NCI-H2196 (cell line): ENCODE measurements at regions not wholly inside any gene's neighbourhood (a gene's known extent, or its start where the extent isn't known, plus 50 kb on each side); places are given as distances from the start of the nearest gene placed in this dataset.

Experiments used
- DNase-seq: peaks from one replicate; lab custom pipeline; 2025; ENCODE audit not compliant: unreplicated experiment; lab: John Stamatoyannopoulos, UW

DNA sequence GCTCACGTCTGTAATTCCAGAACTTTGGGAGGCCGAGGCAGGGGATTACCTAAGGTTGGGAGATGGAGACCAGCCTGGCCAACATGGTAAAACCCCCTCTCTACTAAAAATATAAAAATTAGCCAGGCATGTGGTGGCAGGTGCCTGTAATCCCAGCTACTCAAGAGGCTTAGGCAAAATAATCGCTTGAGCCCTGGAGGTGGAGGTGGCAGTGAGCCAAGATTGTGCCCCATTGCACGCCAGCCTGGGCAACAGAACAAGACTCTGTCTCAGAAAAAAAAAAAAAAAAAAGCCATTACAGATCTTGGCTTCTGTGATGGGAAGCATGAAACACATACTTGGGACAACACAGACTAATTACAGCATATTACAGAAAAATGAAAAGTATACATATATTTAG, 1404.5 kb upstream of the SPRY2 start:
- DNase-seq, result no peak

DNA sequence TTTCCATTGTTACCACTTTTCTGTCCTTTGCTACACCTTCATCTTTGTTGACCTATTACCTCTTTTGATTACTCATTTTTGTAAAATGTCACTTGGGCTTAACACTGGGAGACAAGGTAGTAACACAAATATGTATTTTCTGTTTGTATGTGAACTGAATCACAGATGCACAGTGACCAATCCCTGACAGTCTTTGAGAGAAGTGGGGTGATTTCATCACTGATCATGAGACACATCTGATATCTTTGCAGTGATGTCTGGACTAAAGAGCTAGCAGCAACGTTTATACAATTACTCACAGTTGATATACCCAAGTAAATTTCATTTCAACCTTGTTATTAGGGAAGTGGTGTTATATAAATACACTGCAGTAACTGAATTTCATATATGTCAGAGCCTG, 1397.4 kb upstream of the SPRY2 start:
- no peak for DNase-seq

DNA sequence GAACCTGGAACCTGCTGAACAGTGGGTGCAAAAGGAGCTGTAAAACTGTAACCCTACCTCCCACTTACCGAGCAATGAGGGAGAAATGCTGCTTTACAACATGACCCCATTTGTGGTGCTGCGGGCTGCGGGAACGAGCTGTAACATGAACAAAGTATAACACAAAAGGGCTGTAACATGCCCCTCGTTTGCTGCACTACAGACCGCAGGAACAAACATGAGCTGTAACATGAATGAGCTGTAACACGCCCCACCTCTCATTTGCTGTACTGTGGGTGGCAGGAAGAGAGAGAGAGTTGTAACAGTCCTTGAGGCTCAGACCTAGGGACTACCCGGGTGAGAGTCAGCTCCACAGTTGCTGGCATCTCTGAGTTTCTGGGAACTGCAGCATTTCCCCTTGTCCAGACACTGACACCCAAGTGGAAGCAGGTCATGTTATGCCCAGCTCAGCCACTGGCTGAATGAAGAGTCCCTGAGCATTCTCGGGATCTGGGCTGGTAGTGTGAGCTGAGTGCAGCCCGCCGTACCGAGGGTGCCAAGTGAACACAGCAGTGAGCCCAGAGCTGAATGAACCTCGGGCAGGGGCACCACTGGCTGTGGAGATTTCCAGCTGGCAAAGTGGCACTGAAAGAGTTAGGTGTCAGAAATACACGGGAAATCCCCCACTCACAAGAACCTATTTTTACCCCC, 1385.3 kb upstream of the SPRY2 start:
- no peak for DNase-seq

DNA sequence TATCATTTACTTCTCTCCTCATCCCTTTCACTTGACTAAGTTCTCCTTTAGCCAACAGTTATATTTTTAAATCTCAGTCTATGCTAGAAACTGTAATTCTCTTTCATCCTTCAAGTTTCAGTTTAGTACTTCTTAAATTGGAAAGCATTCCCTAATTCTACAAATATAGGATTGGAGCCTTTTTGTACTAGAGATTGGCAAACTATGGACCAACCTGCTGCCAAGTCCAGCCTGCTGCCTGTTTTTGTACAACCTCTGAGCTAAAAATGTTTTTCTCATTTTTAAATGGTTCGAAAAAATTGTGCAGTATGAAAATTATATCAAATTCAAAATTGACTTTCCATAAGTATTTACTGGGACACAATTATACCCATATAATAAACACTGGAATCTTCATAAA, 1381.5 kb upstream of the SPRY2 start:
- no peak for DNase-seq

DNA sequence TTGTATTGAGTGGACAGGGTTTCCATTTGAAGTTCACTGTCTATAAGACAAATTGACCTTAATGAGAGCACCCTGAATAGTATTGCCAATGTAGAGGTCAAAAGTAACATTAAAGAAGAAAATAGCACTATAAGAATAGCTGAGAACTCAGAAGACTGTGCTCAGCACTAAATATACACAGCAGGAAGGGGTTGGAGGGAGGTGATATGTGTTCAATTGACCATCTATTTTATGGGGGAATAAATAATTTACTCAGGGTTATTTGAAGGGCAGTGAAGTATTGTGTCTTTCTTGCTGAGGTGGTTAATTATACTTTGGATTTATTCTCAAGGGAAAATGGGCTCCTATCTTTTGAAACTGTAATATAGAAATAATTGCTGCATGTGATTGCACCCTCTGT, 1380.5 kb upstream of the SPRY2 start:
- DNase-seq, result no peak

DNA sequence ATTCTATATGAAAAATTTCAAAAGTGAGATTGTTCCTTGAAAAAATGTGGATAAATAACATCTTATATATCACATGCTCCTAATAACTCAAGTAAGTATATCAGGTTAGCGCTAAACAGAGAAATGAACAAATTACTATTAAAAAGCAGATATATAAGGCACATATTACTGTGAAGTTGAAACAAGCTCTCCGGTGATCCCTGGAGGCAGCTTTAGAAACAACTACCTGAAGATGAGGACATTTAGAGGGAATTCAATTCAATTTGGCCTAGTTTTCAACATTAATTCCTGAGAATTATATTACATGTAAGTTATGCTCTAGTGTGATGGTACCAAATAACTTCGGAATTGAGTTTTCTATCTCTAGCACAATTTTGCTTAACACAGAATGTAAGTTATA, 1373.6 kb upstream of the SPRY2 start:
- DNase-seq, result no peak

DNA sequence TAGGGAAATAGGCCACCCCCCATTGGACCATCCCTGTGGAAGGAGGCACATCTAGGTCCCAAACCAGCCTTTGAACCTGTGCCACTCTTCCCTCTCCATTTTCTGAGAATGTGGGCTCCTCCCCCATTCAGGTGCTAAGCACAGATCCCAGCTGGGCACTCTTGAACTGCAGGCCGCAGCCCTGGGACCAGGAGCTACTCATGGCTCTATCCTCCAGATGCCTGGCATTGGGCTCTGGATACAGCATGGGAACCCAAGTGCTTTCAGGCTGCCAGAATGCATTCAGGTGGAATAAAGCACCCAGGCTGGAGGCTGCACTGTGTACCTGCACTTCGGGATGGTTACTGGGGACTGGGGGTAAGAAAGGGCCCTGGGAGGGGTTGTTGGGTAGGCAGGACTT, 1372.3 kb upstream of the SPRY2 start:
- DNase-seq, result no peak

DNA sequence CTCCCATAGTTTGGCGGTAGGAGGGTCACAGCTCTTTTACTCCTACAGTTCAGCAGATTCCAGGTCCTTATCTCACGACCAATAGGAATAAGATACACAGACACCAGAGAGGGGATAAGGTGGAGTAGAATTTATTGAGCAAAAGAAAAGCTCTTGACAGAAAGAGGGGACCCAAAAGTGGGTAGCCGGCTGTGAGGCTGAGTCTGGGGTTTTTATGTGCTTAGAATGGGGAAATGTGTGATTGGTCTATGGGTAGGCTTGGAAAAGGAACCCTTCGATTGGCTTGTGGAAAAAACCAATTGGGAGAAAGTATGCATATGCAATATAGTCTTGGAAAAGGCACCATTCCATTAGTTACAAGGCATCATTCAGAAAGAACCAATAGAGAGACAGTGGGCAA, 1356.9 kb upstream of the SPRY2 start:
- no peak for DNase-seq

DNA sequence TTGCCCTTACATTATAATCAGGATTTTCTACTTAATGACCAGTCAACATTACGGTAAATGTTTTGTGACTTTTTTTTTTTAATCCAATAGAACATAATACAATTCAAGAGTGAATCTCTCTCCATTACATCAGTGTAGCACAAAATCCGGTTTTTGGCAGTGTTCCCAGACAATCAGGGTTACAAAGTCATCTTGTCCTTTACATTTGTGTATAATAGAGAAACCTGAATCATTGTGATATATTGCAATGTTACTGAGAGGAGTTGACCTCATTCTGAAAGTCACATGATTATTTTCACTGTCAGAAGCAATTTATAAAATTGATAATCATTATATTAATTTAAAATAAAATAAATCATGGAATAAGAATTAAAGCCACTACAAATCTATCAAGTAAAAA, 1346.0 kb upstream of the SPRY2 start:
- no peak for DNase-seq

DNA sequence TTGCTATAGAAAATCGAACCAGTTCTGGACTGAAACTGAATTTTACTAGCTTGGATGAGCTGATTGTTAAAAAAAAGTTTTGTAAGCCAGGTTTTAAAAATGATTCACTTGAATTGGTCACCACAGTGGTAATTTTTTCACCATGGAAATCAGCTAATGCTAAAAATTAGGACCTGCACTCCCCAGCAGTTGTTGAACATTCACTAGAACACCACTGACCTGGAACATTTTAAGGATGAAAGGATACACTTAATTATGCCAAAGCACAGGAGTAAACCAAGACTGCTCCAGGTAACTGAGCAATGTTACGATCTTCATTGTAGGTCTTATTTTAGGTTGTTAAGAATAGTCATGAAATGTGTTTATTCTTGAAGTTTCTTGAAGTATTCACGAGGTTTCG, 1342.6 kb upstream of the SPRY2 start:
- DNase-seq, result no peak

DNA sequence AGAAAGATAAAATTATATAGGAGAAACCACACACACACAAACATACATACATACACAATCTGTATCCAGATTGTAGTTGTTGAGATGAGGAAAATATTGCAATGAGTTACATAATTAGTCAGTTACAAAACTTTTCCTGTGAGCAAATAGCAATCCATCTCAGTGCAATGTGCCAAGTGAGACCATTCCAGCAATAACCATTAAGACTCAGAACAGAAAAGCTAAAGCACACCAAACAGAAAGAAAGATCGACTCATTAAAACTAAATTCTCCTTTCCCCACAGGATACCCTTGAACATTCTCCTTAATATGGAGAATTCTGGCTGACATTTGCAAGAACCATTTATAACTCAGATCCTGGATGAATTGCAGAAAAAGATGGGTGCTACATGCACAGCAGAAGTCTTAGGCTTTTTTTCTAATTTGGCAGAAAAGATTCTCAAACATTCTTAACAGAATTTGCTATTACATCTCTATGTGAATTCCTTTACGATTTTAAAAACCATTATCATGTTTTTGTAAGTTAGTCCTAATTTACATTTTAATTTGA, 1341.2 kb upstream of the SPRY2 start:
- no peak for DNase-seq

DNA sequence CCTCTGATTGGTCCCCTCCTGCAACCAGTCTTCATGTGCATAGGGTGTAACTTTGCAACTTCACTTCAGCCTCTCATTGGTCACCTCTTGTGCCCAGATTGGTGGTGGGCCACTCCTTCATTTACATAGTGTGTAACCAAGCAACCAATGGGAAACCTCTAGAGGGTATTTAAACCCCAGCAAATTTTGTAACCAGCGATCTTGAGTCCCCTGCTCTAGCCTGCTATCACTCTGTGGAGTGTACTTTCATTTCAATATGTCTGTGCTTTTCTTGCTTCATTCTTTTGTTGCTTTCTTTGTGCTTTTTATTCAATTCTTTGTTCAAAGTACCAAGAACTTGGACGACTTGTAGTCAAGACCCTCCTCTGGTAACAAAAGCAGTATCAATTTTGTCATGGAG, 1336.9 kb upstream of the SPRY2 start:
- DNase-seq, result no peak

DNA sequence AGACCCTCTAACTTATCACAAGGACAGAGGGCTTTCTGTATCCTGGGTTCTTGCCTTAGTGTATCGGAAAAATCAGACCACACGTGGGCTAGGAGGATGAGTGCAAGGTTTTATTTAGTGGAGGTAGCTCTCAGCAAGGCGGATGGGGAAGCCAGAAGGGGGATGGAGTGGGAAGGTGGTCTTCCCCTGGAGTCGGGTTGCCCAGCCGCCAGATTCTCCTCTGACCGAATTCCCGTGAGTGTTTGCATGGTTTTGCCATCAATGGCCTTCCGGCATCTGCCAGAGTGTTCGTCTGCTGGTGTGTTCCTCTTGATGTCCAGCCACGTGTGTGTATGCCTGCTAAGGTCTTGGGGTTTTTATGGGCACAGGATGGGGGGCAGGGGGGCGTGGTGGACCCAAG, 1335.1 kb upstream of the SPRY2 start:
- no peak for DNase-seq

DNA sequence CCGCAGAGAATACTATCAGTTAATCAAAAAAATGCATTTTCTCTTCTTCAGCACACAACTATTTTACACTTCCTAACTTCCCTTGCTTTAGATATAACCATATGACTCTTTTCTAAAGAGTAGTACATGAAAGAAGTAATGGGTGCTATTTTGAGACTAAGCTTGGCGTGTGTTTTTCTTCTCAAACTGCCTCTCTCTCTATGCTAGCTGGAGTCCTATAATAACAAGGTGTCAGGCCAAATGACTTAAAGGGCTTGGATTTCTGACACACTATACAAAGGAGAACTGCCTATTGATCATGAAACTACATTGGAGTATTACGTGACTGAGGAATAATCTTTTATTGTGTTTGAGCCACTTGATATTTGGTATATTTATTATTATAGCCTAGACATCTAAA, 1330.1 kb upstream of the SPRY2 start:
- no peak for DNase-seq

DNA sequence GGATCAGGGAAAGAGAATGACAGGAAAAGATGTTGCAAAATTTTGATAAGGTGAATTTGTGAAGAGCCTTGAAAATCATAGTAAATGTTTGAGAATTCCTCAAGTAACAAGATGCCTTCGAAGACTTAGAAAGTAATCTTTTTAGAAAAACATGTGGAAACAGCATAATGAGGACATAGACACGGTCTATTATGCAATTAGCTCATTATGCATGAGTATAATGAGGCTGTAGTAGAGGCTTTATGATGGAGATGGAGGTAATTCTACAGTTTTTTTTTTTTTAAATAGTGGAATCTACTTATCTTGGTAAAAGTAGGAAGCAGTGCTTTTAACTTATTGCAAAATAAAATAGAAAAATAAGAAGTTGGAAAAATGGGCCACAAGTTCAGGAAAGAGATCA, 1329.1 kb upstream of the SPRY2 start:
- DNase-seq, result no peak

DNA sequence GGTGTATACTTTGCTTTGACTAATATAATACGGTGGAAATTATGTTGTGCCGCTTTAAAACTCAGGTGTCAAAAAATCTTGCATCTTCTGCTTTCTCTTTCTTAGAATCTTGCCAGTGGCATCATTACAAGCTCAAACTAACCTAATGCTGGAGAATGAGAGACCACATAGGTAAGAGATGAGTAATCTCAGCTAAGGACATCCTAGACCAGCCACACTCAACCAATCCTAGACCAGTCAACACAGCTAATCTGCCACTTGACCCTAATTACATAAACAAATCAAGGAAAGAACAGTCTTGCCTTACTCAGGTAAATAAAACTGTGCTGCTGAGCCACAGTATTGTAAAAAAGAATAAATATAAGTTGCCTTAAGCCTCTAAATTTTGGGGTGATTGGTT, 1323.9 kb upstream of the SPRY2 start:
- no peak for DNase-seq

DNA sequence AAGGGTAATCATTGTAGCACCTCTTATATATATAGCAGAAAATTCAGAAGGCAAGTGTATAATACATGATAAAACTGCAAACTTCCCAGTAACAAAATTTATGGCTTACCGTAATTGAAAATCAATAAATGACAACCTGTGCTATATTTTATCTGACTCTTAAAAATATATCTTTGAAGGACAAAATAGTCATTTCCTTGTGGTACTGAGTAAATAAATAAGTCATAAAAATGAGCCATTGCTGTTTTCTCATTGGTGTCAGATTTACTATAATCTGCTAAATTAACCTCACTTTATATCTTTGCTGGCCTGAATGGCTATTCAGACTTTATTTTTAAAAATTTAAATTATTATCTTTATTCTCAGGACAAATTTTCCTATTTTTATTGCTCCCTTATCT, 1319.1 kb upstream of the SPRY2 start:
- no peak for DNase-seq

DNA sequence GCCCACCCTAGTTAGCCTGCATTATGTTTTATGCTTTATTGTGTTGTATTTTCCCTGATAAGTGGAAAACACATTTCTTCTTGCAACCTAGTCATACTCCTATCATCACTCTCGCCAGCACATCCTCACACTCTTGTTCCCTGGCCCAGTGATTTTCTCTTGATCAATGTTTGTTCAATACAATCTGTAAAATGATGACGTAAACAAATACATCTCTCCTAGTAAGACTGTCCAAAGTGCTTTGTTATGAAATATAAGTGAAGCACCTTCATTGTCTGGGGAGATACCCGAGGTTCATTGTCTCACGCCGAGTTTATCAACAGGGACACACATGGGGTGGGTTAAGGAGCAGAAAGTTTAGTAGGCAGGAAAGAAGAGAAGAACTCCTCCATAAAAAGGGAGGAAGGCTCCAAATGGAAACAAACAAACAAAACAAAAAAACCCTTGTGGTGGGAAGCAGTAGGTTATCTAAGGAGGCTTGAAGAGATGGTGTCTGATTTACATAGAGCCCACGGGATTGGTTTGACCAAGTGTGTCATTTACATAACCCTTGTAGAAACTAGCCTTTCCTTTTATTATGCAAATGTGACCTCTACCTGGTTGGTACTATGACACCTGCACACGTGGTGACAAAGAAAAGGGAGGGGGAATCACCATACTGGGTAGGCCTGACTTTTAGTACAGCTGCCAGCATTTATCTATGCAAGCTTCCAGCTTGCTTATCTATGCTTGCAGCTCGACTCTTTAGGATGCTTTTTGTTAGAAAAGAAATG, 1317.9 kb upstream of the SPRY2 start:
- DNase-seq, result no peak

DNA sequence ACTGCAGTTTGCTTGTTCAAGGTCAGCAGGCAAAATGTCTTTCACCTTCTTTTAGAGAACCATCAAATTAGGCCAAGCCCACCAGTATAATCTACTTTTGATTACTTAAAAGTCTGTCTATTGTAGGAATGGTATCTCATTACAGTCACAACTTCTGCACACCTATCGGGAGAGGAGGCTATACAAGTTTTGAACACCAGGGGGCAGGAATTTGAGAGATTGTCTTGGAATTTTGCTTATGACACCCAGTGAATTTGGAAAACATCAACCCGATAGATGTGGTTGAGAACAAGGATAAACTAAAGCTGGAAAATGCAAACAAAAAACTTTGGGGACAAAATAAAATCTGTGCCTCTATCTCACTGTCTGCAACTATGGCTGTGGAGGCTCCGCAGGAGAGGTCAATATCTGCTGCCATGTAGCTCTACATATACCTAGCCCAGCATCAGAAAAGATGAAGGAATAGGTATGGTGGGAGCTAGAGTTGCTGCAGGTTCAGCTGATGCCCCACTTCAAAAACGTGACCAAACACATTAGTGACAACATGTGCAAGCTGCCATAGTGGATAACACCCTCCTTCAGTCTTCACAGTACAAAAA, 1299.2 kb upstream of the SPRY2 start:
- no peak for DNase-seq

DNA sequence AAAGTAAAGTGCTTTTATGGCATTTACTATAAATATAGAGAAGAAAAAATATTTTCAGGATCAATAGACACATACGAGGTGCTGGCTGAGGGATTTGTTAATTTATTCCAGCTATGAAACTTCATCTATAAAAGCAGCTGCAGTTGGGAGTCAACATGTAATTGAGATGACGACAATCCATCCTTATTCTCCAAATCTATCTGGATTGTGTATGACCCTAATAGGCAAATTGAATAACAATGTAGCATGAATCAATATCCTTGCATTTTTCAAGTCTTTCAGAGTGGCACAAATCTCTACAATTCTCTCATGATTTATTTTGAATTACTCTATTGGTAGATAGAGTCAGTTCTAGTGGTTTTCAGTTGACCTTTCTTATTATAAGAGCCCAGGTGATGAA, 1296.5 kb upstream of the SPRY2 start:
- no peak for DNase-seq

DNA sequence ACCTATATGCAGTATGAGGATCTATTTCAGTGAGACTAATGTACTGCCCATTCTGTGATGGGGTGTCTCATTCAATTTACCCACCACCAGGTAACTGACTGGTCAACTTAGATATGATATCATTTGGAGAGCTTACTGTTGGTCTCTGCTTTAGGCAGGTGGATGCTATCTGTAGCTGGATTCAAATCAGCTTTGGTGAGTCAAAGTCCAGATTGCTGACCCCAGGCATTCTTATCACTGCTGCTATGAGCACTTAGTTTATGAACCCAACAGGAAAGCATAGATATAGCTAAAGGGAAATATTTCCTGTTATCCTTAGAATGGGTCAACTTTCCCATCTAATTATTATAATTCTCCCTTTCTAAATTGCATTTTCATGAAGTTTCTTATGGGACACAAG, 1295.2 kb upstream of the SPRY2 start:
- DNase-seq, result no peak

DNA sequence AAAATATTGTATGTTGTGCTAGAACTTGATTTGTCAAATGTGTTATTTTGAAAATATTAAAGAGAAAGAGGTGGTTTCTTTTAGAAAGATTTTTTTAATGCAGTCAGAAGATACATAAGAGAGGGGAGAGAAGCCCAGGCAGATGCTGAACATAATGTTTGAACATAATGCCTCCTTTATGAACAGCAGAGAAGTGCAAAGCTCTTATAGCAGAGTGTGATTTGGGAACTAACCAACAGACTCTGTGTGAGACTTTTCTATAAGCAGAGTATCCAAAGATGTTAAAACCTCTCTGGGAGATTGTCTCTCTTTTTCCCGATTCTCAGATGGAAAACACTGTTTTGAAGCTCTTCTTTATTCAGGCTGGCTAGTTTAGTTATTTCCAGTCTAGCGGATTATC, 1274.1 kb upstream of the SPRY2 start:
- DNase-seq, result no peak
